ENCODE measurements at regions not wholly inside any gene's neighbourhood (a gene's known extent, or its start where the extent isn't known, plus 50 kb on each side); places are given as distances from the start of the nearest gene placed in this dataset.

DNA sequence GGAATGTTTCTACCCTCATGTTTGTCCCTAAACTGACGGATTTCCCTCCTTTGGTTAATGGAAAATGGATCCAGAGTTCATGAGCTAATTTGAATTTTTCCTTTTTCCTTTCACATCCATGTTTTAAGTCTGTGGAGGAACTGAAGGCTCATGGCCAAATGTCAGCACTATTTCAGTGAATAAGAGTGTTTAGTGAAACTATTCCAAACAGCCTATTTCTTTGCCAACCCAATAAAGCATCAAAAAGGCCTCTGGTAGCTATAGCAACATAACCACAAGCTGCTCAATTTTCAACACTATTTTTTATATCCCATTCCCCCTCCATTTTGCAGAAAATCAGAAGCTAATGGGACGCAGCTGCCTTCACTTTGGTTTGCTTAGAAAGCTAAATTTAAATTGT, 1454.1 kb downstream of the GATA3 start:
- Mint-ChIP-seq H3K36me3 (ENCODE audit: low read depth, unreplicated experiment) (no peaks in the 10 kb centered on the region), H3K4me3 (ENCODE audit: unreplicated experiment) (no peak overlapping the region), H3K9me3 (ENCODE audit: unreplicated experiment) (no peaks in the 10 kb centered on the region), H3K27ac (ENCODE audit: unreplicated experiment) (no peak overlapping the region), H3K27me3 (ENCODE audit: unreplicated experiment) (no peaks in the 10 kb centered on the region), H3K4me1 (ENCODE audit: unreplicated experiment) (peaks cover 8% of the 10 kb centered on the region)
- TF ChIP-seq, protein P1, sequence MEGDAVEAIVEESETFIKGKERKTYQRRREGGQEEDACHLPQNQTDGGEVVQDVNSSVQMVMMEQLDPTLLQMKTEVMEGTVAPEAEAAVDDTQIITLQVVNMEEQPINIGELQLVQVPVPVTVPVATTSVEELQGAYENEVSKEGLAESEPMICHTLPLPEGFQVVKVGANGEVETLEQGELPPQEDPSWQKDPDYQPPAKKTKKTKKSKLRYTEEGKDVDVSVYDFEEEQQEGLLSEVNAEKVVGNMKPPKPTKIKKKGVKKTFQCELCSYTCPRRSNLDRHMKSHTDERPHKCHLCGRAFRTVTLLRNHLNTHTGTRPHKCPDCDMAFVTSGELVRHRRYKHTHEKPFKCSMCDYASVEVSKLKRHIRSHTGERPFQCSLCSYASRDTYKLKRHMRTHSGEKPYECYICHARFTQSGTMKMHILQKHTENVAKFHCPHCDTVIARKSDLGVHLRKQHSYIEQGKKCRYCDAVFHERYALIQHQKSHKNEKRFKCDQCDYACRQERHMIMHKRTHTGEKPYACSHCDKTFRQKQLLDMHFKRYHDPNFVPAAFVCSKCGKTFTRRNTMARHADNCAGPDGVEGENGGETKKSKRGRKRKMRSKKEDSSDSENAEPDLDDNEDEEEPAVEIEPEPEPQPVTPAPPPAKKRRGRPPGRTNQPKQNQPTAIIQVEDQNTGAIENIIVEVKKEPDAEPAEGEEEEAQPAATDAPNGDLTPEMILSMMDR (IDR thresholded peaks at IDR 0.05; ENCODE audit: unreplicated experiment), result no peak
- DNase-seq (ENCODE audit: low spot score), result no peak

DNA sequence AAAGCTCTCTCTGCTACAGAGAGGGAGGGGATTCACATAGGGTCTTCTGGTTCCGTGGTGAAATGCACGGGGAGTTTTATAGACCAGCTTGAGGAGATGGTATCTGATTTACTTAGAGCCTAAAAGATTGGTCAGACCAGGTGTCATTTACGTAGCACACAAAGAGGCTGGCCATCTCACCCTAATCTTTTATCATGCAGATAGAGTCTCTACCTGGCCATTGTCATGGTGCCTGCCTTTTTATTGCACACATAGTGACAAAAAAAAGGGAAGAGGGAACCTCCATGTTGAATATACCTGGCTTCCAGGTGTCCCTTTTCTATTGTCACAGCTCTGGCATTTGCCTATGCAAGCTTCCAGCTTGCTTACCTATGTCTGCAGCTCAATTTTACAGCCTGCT, 1456.1 kb downstream of the GATA3 start:
- no peak overlapping the region for H3K4me3 Mint-ChIP-seq (ENCODE audit: unreplicated experiment)
- H3K27ac Mint-ChIP-seq (ENCODE audit: unreplicated experiment), result no peak overlapping the region
- H3K36me3 Mint-ChIP-seq (ENCODE audit: low read depth, unreplicated experiment), result no peaks in the 10 kb centered on the region
- TF ChIP-seq, protein P1 (IDR thresholded peaks at IDR 0.05; ENCODE audit: unreplicated experiment), result no peak
- no peaks in the 10 kb centered on the region for H3K9me3 Mint-ChIP-seq (ENCODE audit: unreplicated experiment)
- DNase-seq (ENCODE audit: low spot score), result no peak
- H3K4me1 Mint-ChIP-seq (ENCODE audit: unreplicated experiment), result peaks cover 4% of the 10 kb centered on the region
- H3K27me3 Mint-ChIP-seq (ENCODE audit: unreplicated experiment), result no peaks in the 10 kb centered on the region

DNA sequence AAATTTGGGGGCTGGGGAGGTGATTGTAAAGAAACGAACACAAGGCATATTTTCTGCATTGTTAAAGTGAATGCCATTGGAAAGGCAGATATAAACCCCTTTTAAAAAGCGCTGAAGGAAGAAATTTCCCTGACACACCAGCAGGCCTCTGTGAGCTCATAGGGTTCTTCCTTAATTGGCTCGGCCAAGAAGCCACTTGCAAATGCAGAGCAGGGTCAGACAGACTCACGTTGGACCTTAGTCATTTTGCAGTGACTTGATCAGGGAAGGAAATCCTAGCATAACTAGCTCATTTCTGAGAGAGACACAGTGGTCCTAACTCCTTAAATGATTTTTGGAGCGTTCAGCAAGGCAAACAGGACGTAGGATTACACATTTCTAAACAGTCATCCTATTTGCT, 1461.4 kb downstream of the GATA3 start:
- Mint-ChIP-seq H3K36me3 (ENCODE audit: low read depth, unreplicated experiment) (no peaks in the 10 kb centered on the region), H3K27me3 (ENCODE audit: unreplicated experiment) (peaks cover 1% of the 10 kb centered on the region), H3K9me3 (ENCODE audit: unreplicated experiment) (no peaks in the 10 kb centered on the region), H3K4me3 (ENCODE audit: unreplicated experiment) (no peak overlapping the region), H3K27ac (ENCODE audit: unreplicated experiment) (no peak overlapping the region), H3K4me1 (ENCODE audit: unreplicated experiment) (no peaks in the 10 kb centered on the region)
- TF ChIP-seq, protein P1 (IDR thresholded peaks at IDR 0.05; ENCODE audit: unreplicated experiment), result no peak
- DNase-seq (ENCODE audit: low spot score), result no peak

DNA sequence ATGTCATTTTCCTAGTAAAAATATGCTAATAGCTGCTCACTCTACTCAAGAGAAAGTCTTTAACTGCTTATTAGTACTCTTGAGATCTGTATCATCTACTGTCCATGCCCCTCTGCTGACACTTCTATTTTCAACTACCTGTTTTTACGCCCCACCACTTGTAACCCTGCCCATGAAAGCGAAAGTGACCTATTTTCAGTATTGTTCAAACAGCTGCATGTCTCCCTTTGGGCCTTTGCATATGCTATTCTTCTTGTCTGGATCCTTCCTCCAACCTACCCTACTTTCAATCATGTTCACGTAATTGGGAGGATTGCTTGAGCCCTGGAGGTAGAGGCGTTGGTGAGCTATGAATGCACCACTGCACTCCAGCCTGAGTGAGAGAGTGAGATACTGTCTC, 1481.3 kb downstream of the GATA3 start:
- no peaks in the 10 kb centered on the region for H3K9me3 Mint-ChIP-seq (ENCODE audit: unreplicated experiment)
- no peak overlapping the region for H3K4me3 Mint-ChIP-seq (ENCODE audit: unreplicated experiment)
- H3K36me3 Mint-ChIP-seq (ENCODE audit: low read depth, unreplicated experiment), result no peaks in the 10 kb centered on the region
- H3K27ac Mint-ChIP-seq (ENCODE audit: unreplicated experiment), result no peak overlapping the region
- TF ChIP-seq, protein P1 (IDR thresholded peaks at IDR 0.05; ENCODE audit: unreplicated experiment), result no peak
- peaks cover 1% of the 10 kb centered on the region for H3K27me3 Mint-ChIP-seq (ENCODE audit: unreplicated experiment)
- no peak for DNase-seq (ENCODE audit: low spot score)
- H3K4me1 Mint-ChIP-seq (ENCODE audit: unreplicated experiment), result no peaks in the 10 kb centered on the region

DNA sequence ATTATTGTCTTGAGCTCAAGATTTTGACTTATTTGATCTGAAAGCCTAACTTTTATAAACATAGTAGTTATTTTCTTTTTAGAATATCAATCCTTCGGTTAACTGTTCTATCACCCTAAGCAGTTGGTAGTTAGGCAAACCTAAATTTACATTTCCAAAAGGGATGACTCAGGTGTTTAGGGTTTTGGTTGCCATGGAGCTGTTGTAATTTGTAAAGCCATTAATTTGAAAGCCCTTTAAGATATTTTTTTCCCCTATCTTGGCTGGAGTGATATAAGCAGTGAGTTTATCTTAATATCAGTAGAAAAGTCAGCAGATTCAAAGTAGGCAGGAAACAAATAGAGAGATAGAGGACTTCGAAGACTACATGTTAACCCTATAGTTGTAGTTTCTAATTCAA, 1472.6 kb upstream of the CELF2 start:
- Mint-ChIP-seq H3K4me1 (ENCODE audit: unreplicated experiment) (no peaks in the 10 kb centered on the region), H3K36me3 (ENCODE audit: low read depth, unreplicated experiment) (no peaks in the 10 kb centered on the region), H3K9me3 (ENCODE audit: unreplicated experiment) (no peaks in the 10 kb centered on the region), H3K27me3 (ENCODE audit: unreplicated experiment) (peaks cover 1% of the 10 kb centered on the region), H3K27ac (ENCODE audit: unreplicated experiment) (no peak overlapping the region), H3K4me3 (ENCODE audit: unreplicated experiment) (no peak overlapping the region)
- DNase-seq (ENCODE audit: low spot score), result no peak
- TF ChIP-seq, protein P1 (IDR thresholded peaks at IDR 0.05; ENCODE audit: unreplicated experiment), result no peak
